NCI-H82 (cell line): ENCODE measurements at regions not wholly inside any gene's neighbourhood (a gene's known extent, or its start where the extent isn't known, plus 50 kb on each side); places are given as distances from the start of the nearest gene placed in this dataset.

Source experiments
- DNase-seq: peaks from one replicate; lab custom pipeline; 2025; lab: John Stamatoyannopoulos, UW

DNA sequence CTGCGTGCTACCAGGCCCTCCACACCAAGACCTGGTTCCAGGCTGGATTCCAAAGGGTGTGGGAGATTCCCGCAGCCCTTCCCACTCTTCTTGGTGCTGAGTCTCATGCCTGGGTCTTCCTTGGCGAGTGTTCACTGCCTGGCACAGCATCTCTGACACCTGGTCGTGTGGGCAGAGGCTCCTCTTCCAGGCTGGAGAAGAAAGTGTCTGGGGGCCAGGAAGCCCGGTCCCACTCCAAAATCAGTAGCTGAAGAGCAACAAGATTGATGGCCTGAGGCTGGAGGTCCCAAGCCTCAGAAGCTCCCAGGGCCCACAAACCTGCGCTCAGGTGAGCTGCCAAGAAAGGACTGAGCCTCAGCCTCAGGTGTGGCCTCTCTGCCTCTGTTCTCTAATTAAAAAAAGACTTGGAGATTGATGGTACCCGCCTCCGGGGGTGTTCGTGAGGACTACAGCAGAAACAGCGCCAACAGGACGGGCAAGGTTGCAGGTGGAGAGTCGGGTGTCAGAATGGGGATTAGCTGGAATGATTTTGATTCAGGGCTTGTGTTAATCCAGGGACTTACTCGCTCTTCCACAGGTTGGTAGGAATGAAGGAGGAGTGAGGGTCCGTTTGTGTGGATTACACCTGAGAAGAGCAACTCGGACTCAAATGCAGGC is 217.5 kb downstream of the TEX29 start:
- DNase-seq = no peak

GRCh38 chr13:111539252-111539651 is 218.8 kb downstream of the TEX29 start:
- no peak for DNase-seq

GRCh38 chr13:111539791-111540446 is 219.5 kb downstream of the TEX29 start:
- no peak for DNase-seq

DNA sequence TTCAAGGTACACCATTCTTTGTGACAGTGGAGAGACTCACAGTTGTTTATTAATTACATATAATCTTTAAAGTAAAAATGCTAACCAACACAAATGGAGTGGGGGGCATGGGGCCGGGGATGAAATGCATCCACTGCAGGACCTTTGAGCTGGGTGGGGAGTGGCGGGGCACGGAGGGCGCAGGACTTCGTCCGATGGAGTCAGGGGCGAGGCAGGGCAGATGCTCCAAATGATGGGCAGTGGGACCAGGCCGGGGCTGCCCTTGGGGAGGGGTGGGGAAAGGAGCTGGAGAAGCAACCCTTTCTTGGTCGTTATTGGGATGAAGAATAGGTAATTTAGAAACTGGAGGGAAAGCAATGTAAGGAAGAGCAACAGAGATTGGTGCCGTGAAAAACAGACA is 220.0 kb downstream of the TEX29 start:
- DNase-seq = no peak

DNA sequence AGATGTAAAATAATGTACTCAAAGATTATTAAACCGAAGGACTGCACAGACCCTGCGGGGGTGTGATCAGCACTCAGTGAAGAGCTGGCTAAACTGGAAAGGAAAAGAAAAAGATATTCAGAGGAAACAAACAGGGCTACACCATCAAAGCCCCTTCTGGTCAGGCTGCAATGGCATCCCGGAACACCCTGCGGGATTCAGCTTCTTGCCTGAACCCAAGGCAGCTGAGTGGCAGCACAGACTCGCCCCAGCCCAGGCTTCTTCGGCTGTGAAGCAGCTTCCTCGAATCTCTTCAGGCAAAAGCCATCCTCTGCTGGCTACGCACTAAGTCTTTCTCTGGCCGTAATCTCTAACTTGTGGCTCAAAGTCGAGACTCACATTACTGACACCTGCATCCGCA is 220.9 kb downstream of the TEX29 start:
- no peak for DNase-seq

DNA sequence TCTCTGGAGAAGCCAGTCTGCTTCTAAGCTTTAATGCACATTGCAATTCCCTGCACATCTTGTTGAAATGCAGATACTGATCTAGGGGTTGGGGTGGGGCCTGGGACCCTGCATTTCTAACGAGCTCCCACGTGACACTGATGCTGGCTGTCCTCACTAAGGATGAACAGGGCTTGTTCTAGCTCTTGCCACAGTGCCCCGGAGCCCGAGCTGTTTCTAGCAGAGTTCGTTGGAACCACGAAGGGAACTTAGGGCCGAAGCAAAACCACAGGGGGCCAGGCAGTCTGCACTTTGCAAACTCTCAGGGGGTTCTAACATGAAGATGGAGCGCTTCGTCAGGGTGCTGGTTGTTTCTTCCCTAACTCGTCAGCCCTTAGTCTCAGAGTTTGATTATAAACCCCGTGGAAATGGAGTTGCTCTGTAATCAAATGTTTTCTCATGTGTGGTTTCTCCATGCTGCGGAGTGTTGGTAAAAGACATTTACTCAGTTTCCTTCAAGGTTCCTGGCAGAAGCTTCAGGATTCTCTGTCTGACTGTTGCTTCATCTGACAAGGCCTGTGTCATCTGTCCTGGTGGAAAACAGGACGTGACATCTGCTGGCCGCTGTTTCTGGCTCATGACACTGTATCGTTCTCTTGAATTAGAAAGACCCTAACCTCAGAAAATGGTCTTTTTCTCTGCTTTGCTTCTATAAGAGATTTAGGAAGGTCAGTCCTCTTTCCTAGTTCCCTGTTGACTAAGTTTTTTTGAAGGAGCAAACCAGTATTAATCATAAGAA is 221.5 kb downstream of the TEX29 start:
- no peak for DNase-seq

DNA sequence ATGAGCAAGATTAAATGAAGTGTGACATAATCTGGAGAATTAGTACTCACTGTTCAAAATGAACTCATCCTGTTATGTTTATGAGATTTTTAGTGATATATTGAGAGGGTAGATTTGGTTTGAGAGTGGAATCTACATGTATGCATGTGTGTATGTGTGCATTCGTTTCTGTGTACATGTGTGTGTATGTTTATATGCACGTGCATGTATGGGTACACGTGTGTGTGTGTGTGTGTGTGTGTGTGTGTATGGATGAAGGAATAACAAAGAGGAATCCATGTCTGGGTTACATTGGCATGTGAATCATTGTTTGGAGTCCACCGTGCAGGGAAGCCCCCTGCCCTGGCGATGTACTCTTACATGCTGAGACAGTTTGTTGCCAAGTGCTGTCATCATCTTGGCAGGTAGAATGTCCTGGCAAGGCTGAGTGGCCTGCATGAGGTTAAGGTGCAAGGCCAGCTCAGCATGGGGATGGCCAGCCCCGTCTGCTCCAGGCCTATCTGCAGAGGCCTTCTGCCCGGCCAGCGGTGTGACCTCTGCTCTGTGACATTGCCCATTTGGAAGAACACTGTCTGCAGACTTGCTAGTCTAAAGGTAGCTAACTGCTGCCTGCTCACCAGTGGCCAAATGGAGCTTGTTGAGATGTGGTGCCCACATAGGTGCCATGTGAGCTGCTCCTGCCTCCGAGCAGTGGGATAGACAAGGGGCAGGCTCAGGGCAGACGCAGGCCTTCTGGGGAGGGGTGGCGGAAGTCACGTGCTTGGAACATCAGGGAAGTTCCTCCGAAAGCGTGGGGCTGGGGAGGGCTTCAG is 222.3 kb downstream of the TEX29 start:
- no peak for DNase-seq

- no peak for DNase-seq
These were observed 226.7 kb downstream of the TEX29 start for GRCh38 chr13:111546921-111547675.

DNA sequence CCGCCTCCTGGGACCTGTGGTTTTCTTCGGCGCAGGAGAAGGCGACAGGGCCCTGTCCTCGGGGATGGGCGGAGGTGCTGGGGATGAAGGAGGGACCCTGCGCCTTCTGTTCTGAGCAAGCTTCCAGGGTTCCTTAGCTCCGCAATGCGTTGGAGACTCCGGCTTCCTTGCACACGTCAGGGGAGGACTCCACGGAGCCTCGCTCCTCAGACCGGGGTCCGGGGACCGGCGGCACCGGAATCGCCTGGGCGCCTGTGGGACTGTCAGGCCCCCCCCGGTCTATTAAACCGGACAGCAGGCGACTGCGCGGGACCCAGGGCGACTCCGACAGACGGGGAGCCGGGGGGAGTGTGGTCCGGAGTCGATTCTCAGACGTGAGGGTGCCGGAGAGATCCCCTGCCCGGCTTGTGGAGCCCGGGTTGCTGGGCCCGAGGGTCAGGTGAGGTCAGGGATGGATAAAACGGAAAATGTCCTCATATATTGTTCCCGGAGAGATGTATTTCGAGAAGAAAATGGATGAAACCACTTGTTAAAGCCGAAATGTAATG is 227.4 kb downstream of the TEX29 start:
- no peak for DNase-seq

- no peak for DNase-seq
These were observed 227.9 kb downstream of the TEX29 start for GRCh38 chr13:111548301-111548700.

- no peak for DNase-seq
These were observed 228.4 kb downstream of the TEX29 start for GRCh38 chr13:111548805-111549204.

DNA sequence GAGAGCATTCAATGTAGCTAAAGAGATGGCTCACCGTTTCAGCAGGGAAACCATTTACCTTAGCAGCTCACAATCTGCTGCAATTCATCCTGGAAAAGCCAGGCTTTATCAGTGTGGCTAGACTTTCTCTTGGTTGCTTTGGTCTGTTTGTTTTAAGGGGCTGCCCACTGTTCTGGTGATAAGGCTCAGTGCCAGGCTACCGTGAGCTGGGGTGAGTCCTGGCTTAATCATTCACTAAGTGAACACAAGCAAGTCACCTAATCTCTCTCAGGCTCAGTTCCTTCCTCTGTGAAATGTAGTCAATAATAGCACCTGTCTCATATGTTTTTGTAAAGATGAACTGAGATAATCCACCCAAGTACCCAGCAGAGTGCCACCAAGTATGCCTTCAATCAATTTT is 229.0 kb downstream of the TEX29 start:
- DNase-seq = no peak

- no peak for DNase-seq
These were observed 229.6 kb downstream of the TEX29 start for GRCh38 chr13:111550062-111550461.

- no peak for DNase-seq
These were observed 230.9 kb downstream of the TEX29 start for GRCh38 chr13:111551204-111551820.

DNA sequence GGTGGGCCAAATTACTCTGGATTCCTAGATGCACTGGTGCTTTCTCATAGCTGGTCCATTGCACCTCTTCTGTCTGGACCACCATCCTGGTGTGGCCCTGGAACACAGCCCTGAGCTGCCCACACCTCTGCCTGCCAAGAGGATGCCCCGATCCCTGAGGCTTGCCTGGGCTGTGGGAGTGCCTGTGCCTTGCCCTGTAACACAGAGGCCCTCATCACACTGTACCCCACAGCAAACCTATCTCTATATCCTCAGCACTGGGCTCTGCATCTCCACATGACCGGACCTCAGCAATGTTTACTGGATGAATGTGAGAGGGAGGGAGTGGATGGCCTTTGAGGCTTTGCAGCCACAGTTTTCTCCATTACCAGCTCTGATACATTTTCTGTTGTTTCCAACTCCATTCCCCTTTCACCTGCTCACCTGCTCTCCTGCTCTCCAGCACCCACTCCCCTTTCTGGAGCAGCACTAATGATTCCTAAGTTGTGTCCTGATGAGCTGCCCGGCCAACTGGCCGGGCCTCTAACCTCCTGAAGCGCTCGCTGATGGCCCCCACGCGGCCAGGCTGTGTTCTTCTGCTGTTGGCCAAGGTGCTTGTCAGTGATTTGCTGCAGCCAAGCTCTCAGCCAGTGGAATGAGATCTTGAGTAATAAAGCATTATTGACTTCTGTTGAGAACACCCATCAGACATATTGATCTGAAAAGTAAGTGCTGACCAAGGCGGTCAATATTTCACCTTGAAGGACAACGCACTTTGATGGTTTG is 232.6 kb downstream of the TEX29 start:
- no peak for DNase-seq

DNA sequence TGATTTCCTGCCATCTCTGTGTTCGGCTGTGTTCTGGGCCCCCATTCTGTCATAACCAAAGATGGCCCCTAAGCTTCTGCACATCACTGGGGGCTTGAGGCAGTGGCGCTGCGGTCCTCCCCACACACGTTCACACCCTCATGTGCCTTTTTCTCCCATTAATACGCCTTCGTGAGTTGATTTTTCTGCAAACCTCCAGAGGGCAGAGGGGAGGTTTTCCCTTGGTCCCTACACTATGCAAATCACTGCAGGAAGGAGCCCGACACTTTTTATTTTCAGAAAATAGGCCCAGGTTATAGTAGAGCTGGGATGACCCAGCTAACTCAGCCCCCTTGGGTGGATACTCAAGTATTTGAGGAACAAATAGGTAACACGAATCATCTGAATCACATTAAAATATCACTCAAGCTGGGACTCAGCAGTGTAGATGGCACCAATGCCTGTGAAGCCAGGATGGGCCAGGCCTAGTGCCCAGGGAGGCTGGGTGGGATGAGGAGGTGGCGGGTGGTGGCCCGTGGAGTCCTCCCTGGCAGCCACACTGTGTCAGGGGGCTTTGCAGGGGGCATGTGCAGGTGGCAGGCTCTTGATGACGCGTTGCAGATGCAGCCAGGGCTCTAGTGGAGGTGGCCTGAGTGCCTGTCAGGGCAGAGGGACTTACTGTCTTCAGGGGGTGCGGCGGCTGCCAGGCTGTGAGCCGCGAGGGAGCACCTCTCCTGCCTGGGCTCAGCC is 234.3 kb downstream of the TEX29 start:
- DNase-seq = no peak

GRCh38 chr13:111555268-111555808 is 234.9 kb downstream of the TEX29 start:
- DNase-seq = no peak

DNA sequence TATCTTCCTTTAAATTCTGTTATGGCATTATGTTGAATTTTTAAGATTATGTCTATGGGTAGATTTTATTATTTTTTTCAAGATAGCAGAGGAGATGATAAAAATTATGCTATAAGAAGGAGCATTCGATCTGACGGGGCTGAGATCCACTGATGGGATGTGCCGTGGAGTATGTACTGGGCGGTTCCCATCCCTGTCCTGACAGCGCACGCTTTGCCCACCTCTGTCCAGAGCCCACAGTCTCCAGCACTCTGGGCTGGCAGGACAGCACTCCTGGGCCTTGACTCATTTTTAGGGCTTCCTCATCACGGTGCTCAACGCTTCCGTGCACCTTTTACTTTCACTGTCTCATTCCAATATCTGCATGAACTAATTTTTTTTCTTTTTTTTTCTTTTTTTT is 235.5 kb downstream of the TEX29 start:
- no peak for DNase-seq

DNA sequence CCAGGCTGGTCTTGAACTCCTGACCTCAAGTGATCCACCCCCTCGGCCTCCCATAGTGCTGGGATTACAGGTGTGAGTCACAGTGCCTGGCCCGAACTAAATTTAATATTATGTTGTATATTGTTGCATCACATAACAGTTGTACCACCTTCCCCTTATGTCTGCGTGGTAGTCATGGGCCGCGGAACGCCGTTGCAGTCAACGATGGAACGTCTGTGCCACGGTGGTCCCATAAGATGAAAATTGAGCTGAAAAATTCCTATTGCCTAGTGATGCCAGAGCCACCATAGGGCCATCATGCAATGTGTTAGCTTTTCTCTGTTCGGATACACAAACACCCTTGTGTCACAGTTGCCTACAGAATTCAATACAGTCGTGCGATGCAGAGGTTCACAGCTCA is 236.1 kb downstream of the TEX29 start:
- DNase-seq = no peak
